ENCODE measurements at regions not wholly inside any gene's neighbourhood (a gene's known extent, or its start where the extent isn't known, plus 50 kb on each side); places are given as distances from the start of the nearest gene placed in this dataset.
A peak's percentile ranks its signal among the peaks of the same experiment; 100 is the strongest.

GRCh38 chr12:89289720-89290119, 62.6 kb downstream of the DUSP6 start:
- no peak overlapping the region for H3K27ac ChIP-seq (ENCODE audit: low read depth, low read length)
- no peak overlapping the region for H3K4me3 ChIP-seq (ENCODE audit: low read depth in 1 of 5, low read length in 5 of 5)
- no peaks in the 10 kb centered on the region for H3K36me3 ChIP-seq (ENCODE audit: control insufficient read depth in 5 of 5, insufficient read depth in 5 of 5, low read length in 5 of 5)
- no peaks in the 10 kb centered on the region for H3K9me3 ChIP-seq (ENCODE audit: control insufficient read depth in 5 of 5, low read length in 5 of 5)
- H3K9ac ChIP-seq (ENCODE audit: low read length in 5 of 5): no peak overlapping the region
- no peaks in the 10 kb centered on the region for H3K27me3 ChIP-seq (ENCODE audit: control insufficient read depth in 5 of 5, insufficient read depth in 4 of 5, low read length in 5 of 5)
- H3K4me1 ChIP-seq (ENCODE audit: control insufficient read depth in 5 of 5, insufficient read depth in 5 of 5, low read length in 5 of 5): no peaks in the 10 kb centered on the region

- Histone ChIP-seq H3K4me3 (ENCODE audit: low read depth in 1 of 5, low read length in 5 of 5) (no peak overlapping the region), H3K27ac (ENCODE audit: low read depth, low read length) (no peak overlapping the region), H3K4me1 (ENCODE audit: control insufficient read depth in 5 of 5, insufficient read depth in 5 of 5, low read length in 5 of 5) (no peaks in the 10 kb centered on the region), H3K9me3 (ENCODE audit: control insufficient read depth in 5 of 5, low read length in 5 of 5) (no peaks in the 10 kb centered on the region), H3K9ac (ENCODE audit: low read length in 5 of 5) (no peak overlapping the region), H3K36me3 (ENCODE audit: control insufficient read depth in 5 of 5, insufficient read depth in 5 of 5, low read length in 5 of 5) (no peaks in the 10 kb centered on the region), H3K27me3 (ENCODE audit: control insufficient read depth in 5 of 5, insufficient read depth in 4 of 5, low read length in 5 of 5) (no peaks in the 10 kb centered on the region)
Measured at GRCh38 chr12:89288959-89289358, 63.3 kb downstream of the DUSP6 start.

GRCh38 chr12:89286501-89286900, 65.8 kb downstream of the DUSP6 start:
- Histone ChIP-seq H3K9ac (ENCODE audit: low read length in 5 of 5) (no peak overlapping the region), H3K4me1 (ENCODE audit: control insufficient read depth in 5 of 5, insufficient read depth in 5 of 5, low read length in 5 of 5) (peaks cover 0 to 7% (median 4%) of the 10 kb centered on the region in 5 donors), H3K9me3 (ENCODE audit: control insufficient read depth in 5 of 5, low read length in 5 of 5) (no peaks in the 10 kb centered on the region), H3K4me3 (ENCODE audit: low read depth in 1 of 5, low read length in 5 of 5) (no peak overlapping the region), H3K27me3 (ENCODE audit: control insufficient read depth in 5 of 5, insufficient read depth in 4 of 5, low read length in 5 of 5) (no peaks in the 10 kb centered on the region), H3K27ac (ENCODE audit: low read depth, low read length) (no peak overlapping the region), H3K36me3 (ENCODE audit: control insufficient read depth in 5 of 5, insufficient read depth in 5 of 5, low read length in 5 of 5) (no peaks in the 10 kb centered on the region)

- Histone ChIP-seq H3K27ac (ENCODE audit: low read depth, low read length) (peak overlapping the region; percentile 71), H3K9ac (ENCODE audit: low read length in 5 of 5) (no peak overlapping the region), H3K27me3 (ENCODE audit: control insufficient read depth in 5 of 5, insufficient read depth in 4 of 5, low read length in 5 of 5) (no peaks in the 10 kb centered on the region), H3K4me3 (ENCODE audit: low read depth in 1 of 5, low read length in 5 of 5) (no peak overlapping the region), H3K9me3 (ENCODE audit: control insufficient read depth in 5 of 5, low read length in 5 of 5) (no peaks in the 10 kb centered on the region), H3K4me1 (ENCODE audit: control insufficient read depth in 5 of 5, insufficient read depth in 5 of 5, low read length in 5 of 5) (peaks cover 7 to 17% (median 13%) of the 10 kb centered on the region in 5 donors), H3K36me3 (ENCODE audit: control insufficient read depth in 5 of 5, insufficient read depth in 5 of 5, low read length in 5 of 5) (no peaks in the 10 kb centered on the region)
Measured at GRCh38 chr12:89281539-89281867, 70.8 kb downstream of the DUSP6 start.

- Histone ChIP-seq H3K4me3 (ENCODE audit: low read depth in 1 of 5, low read length in 5 of 5) (no peak overlapping the region), H3K9ac (ENCODE audit: low read length in 5 of 5) (peak overlapping the region in 2 of 5 donors; percentile 5 to 17), H3K27me3 (ENCODE audit: control insufficient read depth in 5 of 5, insufficient read depth in 4 of 5, low read length in 5 of 5) (no peaks in the 10 kb centered on the region), H3K9me3 (ENCODE audit: control insufficient read depth in 5 of 5, low read length in 5 of 5) (no peaks in the 10 kb centered on the region), H3K4me1 (ENCODE audit: control insufficient read depth in 5 of 5, insufficient read depth in 5 of 5, low read length in 5 of 5) (peaks cover 7 to 17% (median 13%) of the 10 kb centered on the region in 5 donors), H3K36me3 (ENCODE audit: control insufficient read depth in 5 of 5, insufficient read depth in 5 of 5, low read length in 5 of 5) (no peaks in the 10 kb centered on the region), H3K27ac (ENCODE audit: low read depth, low read length) (peak overlapping the region; percentile 71)
Measured at GRCh38 chr12:89280833-89281538, 71.3 kb downstream of the DUSP6 start.

GRCh38 chr12:89279499-89279898, 72.8 kb downstream of the DUSP6 start:
- Histone ChIP-seq H3K4me3 (ENCODE audit: low read depth in 1 of 5, low read length in 5 of 5) (no peak overlapping the region), H3K36me3 (ENCODE audit: control insufficient read depth in 5 of 5, insufficient read depth in 5 of 5, low read length in 5 of 5) (no peaks in the 10 kb centered on the region), H3K9me3 (ENCODE audit: control insufficient read depth in 5 of 5, low read length in 5 of 5) (no peaks in the 10 kb centered on the region), H3K4me1 (ENCODE audit: control insufficient read depth in 5 of 5, insufficient read depth in 5 of 5, low read length in 5 of 5) (peaks cover 7 to 17% (median 13%) of the 10 kb centered on the region in 5 donors), H3K9ac (ENCODE audit: low read length in 5 of 5) (no peak overlapping the region), H3K27me3 (ENCODE audit: control insufficient read depth in 5 of 5, insufficient read depth in 4 of 5, low read length in 5 of 5) (no peaks in the 10 kb centered on the region), H3K27ac (ENCODE audit: low read depth, low read length) (no peak overlapping the region)

GRCh38 chr12:89278862-89279261, 73.4 kb downstream of the DUSP6 start:
- H3K4me1 ChIP-seq (ENCODE audit: control insufficient read depth in 5 of 5, insufficient read depth in 5 of 5, low read length in 5 of 5): peaks cover 7 to 17% (median 13%) of the 10 kb centered on the region in 5 donors
- H3K9ac ChIP-seq (ENCODE audit: low read length in 5 of 5): no peak overlapping the region
- H3K36me3 ChIP-seq (ENCODE audit: control insufficient read depth in 5 of 5, insufficient read depth in 5 of 5, low read length in 5 of 5): no peaks in the 10 kb centered on the region
- no peak overlapping the region for H3K27ac ChIP-seq (ENCODE audit: low read depth, low read length)
- H3K27me3 ChIP-seq (ENCODE audit: control insufficient read depth in 5 of 5, insufficient read depth in 4 of 5, low read length in 5 of 5): no peaks in the 10 kb centered on the region
- H3K9me3 ChIP-seq (ENCODE audit: control insufficient read depth in 5 of 5, low read length in 5 of 5): no peaks in the 10 kb centered on the region
- H3K4me3 ChIP-seq (ENCODE audit: low read depth in 1 of 5, low read length in 5 of 5): no peak overlapping the region

GRCh38 chr12:89278169-89278568, 74.1 kb downstream of the DUSP6 start:
- no peak overlapping the region for H3K27ac ChIP-seq (ENCODE audit: low read depth, low read length)
- H3K4me1 ChIP-seq (ENCODE audit: control insufficient read depth in 5 of 5, insufficient read depth in 5 of 5, low read length in 5 of 5): peaks cover 7 to 17% (median 13%) of the 10 kb centered on the region in 5 donors
- H3K36me3 ChIP-seq (ENCODE audit: control insufficient read depth in 5 of 5, insufficient read depth in 5 of 5, low read length in 5 of 5): no peaks in the 10 kb centered on the region
- H3K4me3 ChIP-seq (ENCODE audit: low read depth in 1 of 5, low read length in 5 of 5): no peak overlapping the region
- no peak overlapping the region for H3K9ac ChIP-seq (ENCODE audit: low read length in 5 of 5)
- H3K27me3 ChIP-seq (ENCODE audit: control insufficient read depth in 5 of 5, insufficient read depth in 4 of 5, low read length in 5 of 5): no peaks in the 10 kb centered on the region
- H3K9me3 ChIP-seq (ENCODE audit: control insufficient read depth in 5 of 5, low read length in 5 of 5): no peaks in the 10 kb centered on the region

GRCh38 chr12:89276860-89277259, 75.4 kb downstream of the DUSP6 start:
- Histone ChIP-seq H3K27ac (ENCODE audit: low read depth, low read length) (no peak overlapping the region), H3K4me1 (ENCODE audit: control insufficient read depth in 5 of 5, insufficient read depth in 5 of 5, low read length in 5 of 5) (peaks cover 7 to 13% (median 13%) of the 10 kb centered on the region in 5 donors), H3K9me3 (ENCODE audit: control insufficient read depth in 5 of 5, low read length in 5 of 5) (no peaks in the 10 kb centered on the region), H3K27me3 (ENCODE audit: control insufficient read depth in 5 of 5, insufficient read depth in 4 of 5, low read length in 5 of 5) (no peaks in the 10 kb centered on the region), H3K36me3 (ENCODE audit: control insufficient read depth in 5 of 5, insufficient read depth in 5 of 5, low read length in 5 of 5) (no peaks in the 10 kb centered on the region), H3K9ac (ENCODE audit: low read length in 5 of 5) (no peak overlapping the region), H3K4me3 (ENCODE audit: low read depth in 1 of 5, low read length in 5 of 5) (no peak overlapping the region)

- H3K4me1 ChIP-seq (ENCODE audit: control insufficient read depth in 5 of 5, insufficient read depth in 5 of 5, low read length in 5 of 5): no peaks in the 10 kb centered on the region
- peaks cover 0 to 3% (median 0%) of the 10 kb centered on the region in 5 donors for H3K9me3 ChIP-seq (ENCODE audit: control insufficient read depth in 5 of 5, low read length in 5 of 5)
- H3K36me3 ChIP-seq (ENCODE audit: control insufficient read depth in 5 of 5, insufficient read depth in 5 of 5, low read length in 5 of 5): no peaks in the 10 kb centered on the region
- H3K27me3 ChIP-seq (ENCODE audit: control insufficient read depth in 5 of 5, insufficient read depth in 4 of 5, low read length in 5 of 5): no peaks in the 10 kb centered on the region
- H3K4me3 ChIP-seq (ENCODE audit: low read depth in 1 of 5, low read length in 5 of 5): no peak overlapping the region
- H3K9ac ChIP-seq (ENCODE audit: low read length in 5 of 5): no peak overlapping the region
- H3K27ac ChIP-seq (ENCODE audit: low read depth, low read length): no peak overlapping the region
Measured at GRCh38 chr12:89273525-89273924, 78.8 kb downstream of the DUSP6 start.
